Cardiac muscle cell (in vitro differentiated cells and primary cell): ENCODE measurements at regions not wholly inside any gene's neighbourhood (a gene's known extent, or its start where the extent isn't known, plus 50 kb on each side); places are given as distances from the start of the nearest gene placed in this dataset.

Experiments used
- DNase-seq, 2 donors: peaks; one replicate each; pipeline versions ENCODE4 v3.0.0 to v3.0.0-alpha.2; 2010 to 2017; ENCODE audit warnings: low read depth in 1 of 2, low spot score in 1 of 2
- H3K27ac ChIP-seq: fragments of 200-600 bp; sonication (generic); 2 replicates; pipeline ENCODE4 v1.5.1; 2016
- H3K27me3 ChIP-seq: fragments of 200-600 bp; sonication (generic); 2 replicates; pipeline ENCODE4 v1.6.0; 2016; ENCODE audit warnings: control low read depth
- H3K36me3 ChIP-seq: fragments of 200-600 bp; sonication (generic); 2 replicates; pipeline ENCODE4 v1.5.1; 2016; ENCODE audit warnings: control low read depth
- H3K4me1 ChIP-seq: fragments of 200-600 bp; sonication (generic); 2 replicates; pipeline ENCODE4 v1.8.1; 2017; ENCODE audit warnings: low read depth, mild to moderate bottlenecking, mixed run types
- H3K4me3 ChIP-seq: fragments of 200-600 bp; sonication (generic); 2 replicates; pipeline ENCODE4 v1.5.1; 2016; ENCODE audit warnings: mild to moderate bottlenecking
- H3K9me3 ChIP-seq: fragments of 200-600 bp; sonication (generic); 2 replicates; pipeline ENCODE4 v1.5.1; 2017; ENCODE audit warnings: low read depth, mild to moderate bottlenecking, control low read depth
- TF ChIP-seq, protein P1 (sequence below): IDR thresholded peaks from 2 replicates; pipeline ENCODE4 v1.5.1; 2012; ENCODE audit warnings: low read depth, mild to moderate bottlenecking, low read length

- no peaks in the 10 kb centered on the region for H3K9me3 ChIP-seq
- H3K4me3 ChIP-seq = no peak overlapping the region
- H3K27me3 ChIP-seq = no peaks in the 10 kb centered on the region
- no peaks in the 10 kb centered on the region for H3K36me3 ChIP-seq
- H3K27ac ChIP-seq = no peak overlapping the region
- DNase-seq = no peak
- TF ChIP-seq, protein P1, sequence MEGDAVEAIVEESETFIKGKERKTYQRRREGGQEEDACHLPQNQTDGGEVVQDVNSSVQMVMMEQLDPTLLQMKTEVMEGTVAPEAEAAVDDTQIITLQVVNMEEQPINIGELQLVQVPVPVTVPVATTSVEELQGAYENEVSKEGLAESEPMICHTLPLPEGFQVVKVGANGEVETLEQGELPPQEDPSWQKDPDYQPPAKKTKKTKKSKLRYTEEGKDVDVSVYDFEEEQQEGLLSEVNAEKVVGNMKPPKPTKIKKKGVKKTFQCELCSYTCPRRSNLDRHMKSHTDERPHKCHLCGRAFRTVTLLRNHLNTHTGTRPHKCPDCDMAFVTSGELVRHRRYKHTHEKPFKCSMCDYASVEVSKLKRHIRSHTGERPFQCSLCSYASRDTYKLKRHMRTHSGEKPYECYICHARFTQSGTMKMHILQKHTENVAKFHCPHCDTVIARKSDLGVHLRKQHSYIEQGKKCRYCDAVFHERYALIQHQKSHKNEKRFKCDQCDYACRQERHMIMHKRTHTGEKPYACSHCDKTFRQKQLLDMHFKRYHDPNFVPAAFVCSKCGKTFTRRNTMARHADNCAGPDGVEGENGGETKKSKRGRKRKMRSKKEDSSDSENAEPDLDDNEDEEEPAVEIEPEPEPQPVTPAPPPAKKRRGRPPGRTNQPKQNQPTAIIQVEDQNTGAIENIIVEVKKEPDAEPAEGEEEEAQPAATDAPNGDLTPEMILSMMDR = no peak
- no peaks in the 10 kb centered on the region for H3K4me1 ChIP-seq
These were observed 183.6 kb upstream of the SMIM30 start for GRCh38 chr7:113301983-113302382.

- Histone ChIP-seq H3K4me1 (no peaks in the 10 kb centered on the region), H3K27ac (no peak overlapping the region), H3K4me3 (no peak overlapping the region), H3K9me3 (no peaks in the 10 kb centered on the region), H3K27me3 (no peaks in the 10 kb centered on the region), H3K36me3 (no peaks in the 10 kb centered on the region)
- TF ChIP-seq, protein P1 = no peak
- DNase-seq = no peak
These were observed 182.8 kb upstream of the SMIM30 start for GRCh38 chr7:113301141-113301540.

DNA sequence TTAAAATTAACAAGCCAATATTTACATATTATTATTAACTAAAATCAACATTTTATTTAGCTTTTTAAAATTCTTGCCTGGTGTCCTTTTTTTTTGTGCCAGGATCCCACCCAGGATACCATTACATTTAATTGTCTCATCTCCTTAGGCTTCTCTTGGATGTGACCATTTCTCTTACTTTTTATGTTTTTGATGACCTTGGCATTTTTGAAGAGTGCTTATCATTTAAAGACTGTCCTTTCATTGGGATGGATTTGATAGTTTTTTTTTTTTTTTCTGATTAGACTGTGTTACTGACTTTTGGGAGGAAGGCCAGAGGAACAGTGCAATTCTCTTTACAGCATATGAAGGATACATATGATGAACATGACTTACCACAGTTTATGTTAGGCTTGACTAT lies 181.4 kb upstream of the SMIM30 start:
- DNase-seq = no peak
- Histone ChIP-seq H3K36me3 (no peaks in the 10 kb centered on the region), H3K27me3 (no peaks in the 10 kb centered on the region), H3K27ac (no peak overlapping the region), H3K4me3 (no peak overlapping the region), H3K4me1 (no peaks in the 10 kb centered on the region), H3K9me3 (no peaks in the 10 kb centered on the region)
- TF ChIP-seq, protein P1 = no peak

GRCh38 chr7:113298501-113298900 lies 180.1 kb upstream of the SMIM30 start:
- H3K4me3 ChIP-seq = no peak overlapping the region

DNA sequence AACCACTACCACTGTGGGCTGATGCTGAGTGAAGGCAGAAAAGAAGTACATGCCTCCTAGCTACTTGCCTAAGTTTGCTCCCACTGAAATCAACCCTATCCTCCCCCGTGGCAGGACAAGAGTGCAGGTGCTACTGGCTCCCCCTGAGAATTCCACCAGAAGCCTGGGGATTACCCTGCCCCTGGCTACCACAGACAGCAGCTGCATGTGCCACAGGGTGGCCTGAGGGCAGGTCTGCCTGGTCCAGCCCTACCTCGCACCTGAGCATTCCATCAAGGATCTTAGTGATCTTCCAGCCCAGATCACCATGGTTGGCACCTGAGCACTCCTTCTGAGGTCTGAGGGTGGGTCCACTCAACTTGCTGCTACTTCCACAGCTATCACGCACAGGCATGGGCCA lies 176.4 kb upstream of the SMIM30 start:
- Histone ChIP-seq H3K36me3 (no peaks in the 10 kb centered on the region), H3K27me3 (no peaks in the 10 kb centered on the region), H3K4me3 (no peak overlapping the region), H3K9me3 (no peaks in the 10 kb centered on the region), H3K4me1 (no peaks in the 10 kb centered on the region), H3K27ac (no peak overlapping the region)
- TF ChIP-seq, protein P1 = no peak
- no peak for DNase-seq

More at GRCh38 chr7:113298501-113298900, 180.1 kb upstream of the SMIM30 start:
- no peaks in the 10 kb centered on the region for H3K9me3 ChIP-seq
- H3K27ac ChIP-seq = no peak overlapping the region
- H3K27me3 ChIP-seq = no peaks in the 10 kb centered on the region
- H3K36me3 ChIP-seq = no peaks in the 10 kb centered on the region
- TF ChIP-seq, protein P1 = no peak
- no peaks in the 10 kb centered on the region for H3K4me1 ChIP-seq
- DNase-seq = no peak

- Histone ChIP-seq H3K27ac (no peak overlapping the region), H3K27me3 (no peaks in the 10 kb centered on the region), H3K4me3 (no peak overlapping the region), H3K36me3 (no peaks in the 10 kb centered on the region), H3K9me3 (no peaks in the 10 kb centered on the region), H3K4me1 (no peaks in the 10 kb centered on the region)
- TF ChIP-seq, protein P1 = no peak
- DNase-seq = no peak
These were observed 173.8 kb upstream of the SMIM30 start for GRCh38 chr7:113292105-113292504.
